Thyroid gland (tissue), 4 donors: ENCODE measurements at regions not wholly inside any gene's neighbourhood (a gene's known extent, or its start where the extent isn't known, plus 50 kb on each side); places are given as distances from the start of the nearest gene placed in this dataset.

Experiments
- CTCF ChIP-seq, 6 experiments: fragments of 200-600 bp in 3 of 6; fragments of 450-650 bp in 3 of 6; sonication (generic) in 3 of 6; IDR thresholded peaks; one replicate each; pipeline ENCODE4 v1.5.1; 2016 to 2019; ENCODE audit warnings: antibody characterized with exemption in 6 of 6, mild to moderate bottlenecking in 2 of 6, inconsistent platforms in 1 of 6, moderate library complexity in 1 of 6
- POLR2A ChIP-seq, 2 donors: fragments of 450-650 bp; IDR thresholded peaks; one replicate each; pipeline ENCODE4 v1.6.1; 2017; ENCODE audit warnings: antibody characterized with exemption in 2 of 2, mild to moderate bottlenecking in 2 of 2, moderate library complexity in 1 of 2

DNA sequence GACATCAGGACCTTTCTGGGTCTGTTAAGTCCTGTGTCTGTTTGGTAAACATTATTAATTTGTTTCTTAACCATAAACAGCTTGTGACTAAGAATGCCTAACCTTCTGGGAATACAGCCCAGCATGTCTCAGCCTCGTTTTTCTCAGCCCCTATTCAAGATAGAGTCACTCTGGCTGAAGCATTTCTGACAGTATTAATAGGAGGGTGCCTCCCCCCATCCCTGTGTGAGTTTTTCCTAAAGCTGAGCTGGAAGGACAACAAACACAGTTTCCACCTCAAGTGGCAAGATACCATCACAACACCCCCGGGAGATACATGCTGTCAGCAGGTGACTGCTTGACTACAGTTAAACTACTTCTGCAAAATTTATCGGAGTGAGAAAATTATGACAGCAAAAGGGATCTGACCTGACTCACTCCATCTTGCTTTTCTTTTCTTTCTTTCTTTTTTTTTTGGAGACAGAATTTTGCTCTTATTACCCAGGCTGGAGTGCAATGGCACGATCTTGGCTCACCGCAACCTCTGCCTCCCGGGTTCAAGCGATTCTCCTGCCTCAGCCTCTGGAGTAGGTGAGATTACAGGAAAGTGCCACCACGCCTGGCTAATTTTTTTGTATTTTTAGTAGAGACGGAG, 59.3 kb upstream of the ABCC4 start:
- TF ChIP-seq CTCF (IDR thresholded peaks at IDR 0.05) (no peak), POLR2A (IDR thresholded peaks at IDR 0.05) (no peak)
